Suprapubic skin (tissue), 3 donors: ENCODE measurements at regions not wholly inside any gene's neighbourhood (a gene's known extent, or its start where the extent isn't known, plus 50 kb on each side); places are given as distances from the start of the nearest gene placed in this dataset.

Source experiments
- CTCF ChIP-seq, 2 donors: fragments of 200-600 bp in 1 of 2; fragments of 450-650 bp in 1 of 2; sonication (generic) in 1 of 2; IDR thresholded peaks; one replicate each; pipeline ENCODE4 v1.5.1; 2016 to 2019; ENCODE audit warnings: antibody characterized with exemption in 2 of 2, mild to moderate bottlenecking in 1 of 2, moderate library complexity in 1 of 2
- POLR2AphosphoS5 ChIP-seq, 3 donors: sonication (generic); formaldehyde crosslinking; IDR thresholded peaks; one replicate each; pipeline ENCODE4 v1.6.1; 2017; ENCODE audit warnings: antibody characterized with exemption in 3 of 3

- TF ChIP-seq POLR2AphosphoS5 (IDR thresholded peaks at IDR 0.05) (no peak), CTCF (IDR thresholded peaks at IDR 0.05) (no peak)
These were observed 59.7 kb upstream of the CCDC196 start for GRCh38 chr14:66426451-66426850.
